Activated CD8-positive, alpha-beta memory T cell treated with anti-CD3 and anti-CD28 coated beads for 36 hours (primary cell): ENCODE measurements at regions not wholly inside any gene's neighbourhood (a gene's known extent, or its start where the extent isn't known, plus 50 kb on each side); places are given as distances from the start of the nearest gene placed in this dataset.
"Not testable (repeated sequence)": the region's sequence is repeated elsewhere in the genome, so short reads cannot be mapped to it uniquely, and the experiment has no call there.

ENCODE experiments used
- CTCF ChIA-PET: fragments of 350-600 bp; sonication (Branson Sonifier 250); formaldehyde crosslinking; loops from one replicate; lab custom pipeline; 2021; ENCODE audit warnings: antibody characterized with exemption; lab: Charles Lee
- POLR2A ChIA-PET: fragments of 350-600 bp; sonication (Branson Sonifier 250); formaldehyde crosslinking; loops from one replicate; lab custom pipeline; 2021; ENCODE audit warnings: antibody characterized with exemption; lab: Charles Lee

DNA sequence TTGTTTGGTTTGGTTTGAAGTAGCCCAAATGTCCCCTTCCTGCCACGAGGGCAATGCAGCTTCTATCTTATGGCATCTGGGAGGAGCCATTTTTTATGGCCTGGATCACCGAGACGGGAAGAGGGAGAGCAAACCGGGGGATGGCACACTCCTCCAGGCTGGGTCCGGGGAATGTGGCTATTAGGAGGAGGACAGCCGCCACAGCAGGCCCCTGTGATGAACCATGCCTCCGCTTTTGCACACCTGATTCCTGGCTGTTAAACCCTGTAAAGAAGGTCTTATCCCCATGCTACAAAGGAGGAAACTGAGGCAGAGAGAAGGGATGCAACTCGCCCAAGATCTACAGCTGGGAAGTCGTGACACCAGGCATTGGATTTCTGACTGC lies 157.6 kb downstream of the OR4M2 start:
- POLR2A ChIA-PET: no interaction called here
- CTCF ChIA-PET: interaction anchor here (1.0 kb wide), 1 partner anchor 15 kb away, joined by 5 read pairs; no protein-coding TSS in a partner anchor

DNA sequence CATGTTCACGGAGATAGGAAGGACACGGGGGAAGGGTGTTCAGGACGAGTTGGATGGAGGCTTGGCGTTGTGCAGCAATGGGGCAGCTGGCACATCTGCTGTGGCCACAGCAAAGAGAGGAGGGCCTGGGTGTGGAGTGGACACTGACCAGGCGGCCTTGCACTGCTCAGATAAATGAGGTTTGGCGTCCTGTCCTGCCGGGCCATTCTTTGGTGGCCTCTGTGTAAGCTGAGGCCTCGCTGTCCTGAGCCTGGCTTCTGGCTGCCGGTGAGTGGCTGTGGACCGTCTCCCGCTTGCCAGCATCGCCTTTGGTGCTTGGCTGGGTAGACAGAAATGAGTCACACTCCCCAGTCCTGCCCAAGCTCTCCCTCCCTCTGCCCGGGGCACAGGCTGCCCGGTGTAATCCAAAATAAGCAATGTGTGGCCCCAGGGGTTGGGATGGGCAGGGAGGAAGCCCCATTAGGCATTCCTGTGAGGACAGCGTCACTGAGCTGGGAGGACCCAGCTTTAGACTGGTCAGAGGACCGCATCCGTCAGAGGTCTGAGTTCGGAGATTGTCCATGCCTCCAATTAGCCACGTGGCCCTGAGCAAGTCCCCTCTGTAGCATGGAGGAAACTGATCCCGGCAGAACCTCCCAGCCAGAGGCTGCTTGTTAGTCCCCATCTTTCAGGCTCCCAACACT lies 158.1 kb downstream of the OR4M2 start:
- POLR2A ChIA-PET: not testable (repeated sequence)
- CTCF ChIA-PET: interaction anchor here (1.0 kb wide), 1 partner anchor 15 kb away, joined by 5 read pairs; no protein-coding TSS in a partner anchor

- POLR2A ChIA-PET, CTCF ChIA-PET: not testable (repeated sequence)
Observed at GRCh38 chr15:22238959-22239805, 158.9 kb downstream of the OR4M2 start.

- CTCF ChIA-PET: no interaction called here
Observed at GRCh38 chr15:22239806-22240180, 159.5 kb downstream of the OR4M2 start.

GRCh38 chr15:22240403-22240802 lies 160.1 kb downstream of the OR4M2 start:
- POLR2A ChIA-PET: no interaction called here
- CTCF ChIA-PET: no interaction called here

More at GRCh38 chr15:22239806-22240180, 159.5 kb downstream of the OR4M2 start:
- POLR2A ChIA-PET: no interaction called here

GRCh38 chr15:22240986-22241385 lies 160.7 kb downstream of the OR4M2 start:
- POLR2A ChIA-PET: no interaction called here
- CTCF ChIA-PET: no interaction called here

DNA sequence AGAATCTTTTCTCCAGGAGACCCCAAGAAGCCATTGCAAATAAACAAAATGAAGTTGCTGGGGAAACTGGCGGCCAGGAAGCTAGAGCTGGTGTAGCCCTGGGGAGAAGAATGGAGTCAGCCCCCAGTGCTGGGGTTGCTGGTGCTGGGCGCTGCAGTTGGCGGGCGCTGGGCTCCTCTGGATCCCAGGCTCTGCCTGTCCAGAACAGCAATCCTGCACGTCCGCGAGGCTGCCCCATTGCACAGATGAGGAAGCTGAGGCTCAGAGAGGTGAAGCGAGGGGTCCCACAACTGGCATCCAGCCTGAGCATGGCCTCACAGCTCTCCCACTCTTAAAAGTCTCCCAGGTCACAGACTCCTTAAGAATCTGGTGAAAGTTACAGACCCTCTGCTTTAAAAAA lies 161.1 kb downstream of the OR4M2 start:
- ChIA-PET CTCF (no interaction called here), POLR2A (no interaction called here)

DNA sequence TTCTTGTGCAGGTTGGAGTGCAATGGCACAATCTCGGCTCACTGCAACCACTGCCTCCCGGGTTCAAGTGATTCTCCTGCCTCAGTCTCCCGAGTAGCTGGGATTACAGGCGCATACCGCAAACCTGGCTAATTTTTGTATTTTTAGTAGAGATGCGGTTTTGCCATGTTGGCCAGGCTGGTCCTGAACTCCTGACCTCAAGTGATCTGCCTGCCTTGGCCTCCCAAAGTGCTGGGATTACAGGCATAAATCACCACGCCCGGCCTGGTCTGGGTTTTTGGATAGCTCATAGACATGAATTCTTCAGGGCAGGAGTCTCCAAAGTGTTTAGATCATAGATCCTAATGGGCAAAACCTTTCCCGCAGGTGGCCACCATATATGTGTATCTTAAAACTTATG lies 162.0 kb downstream of the OR4M2 start:
- CTCF ChIA-PET, POLR2A ChIA-PET: not testable (repeated sequence)

GRCh38 chr15:22243440-22244130 lies 163.3 kb downstream of the OR4M2 start:
- CTCF ChIA-PET: no interaction called here
- POLR2A ChIA-PET: interaction anchor here (0.6 kb wide), 1 partner anchor 37 kb away, joined by 9 read pairs; no protein-coding TSS in a partner anchor

DNA sequence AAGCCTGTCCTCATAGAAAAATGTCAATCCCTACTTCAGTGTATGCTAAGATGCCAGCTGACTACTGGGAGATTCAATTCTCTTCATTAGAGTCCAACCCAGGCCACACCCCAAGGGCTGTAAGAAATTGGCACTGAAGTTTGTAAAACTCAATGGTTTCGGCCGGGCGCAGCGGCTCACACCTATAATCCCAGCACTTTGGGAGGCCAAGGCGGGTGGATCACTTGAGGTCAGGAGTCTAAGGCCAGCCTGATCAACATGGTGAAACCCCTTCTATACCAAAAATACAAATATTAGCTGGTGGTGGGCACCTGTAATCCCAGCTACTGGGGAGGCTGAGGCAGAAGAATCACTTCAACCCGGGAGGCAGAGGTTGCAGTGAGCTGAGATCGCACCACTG lies 169.2 kb downstream of the OR4M2 start:
- POLR2A ChIA-PET: not testable (repeated sequence)
- CTCF ChIA-PET: interaction anchor here (1.7 kb wide), 1 partner anchor 28 kb away, joined by 4 read pairs; no protein-coding TSS in a partner anchor

GRCh38 chr15:22250501-22251290 lies 170.4 kb downstream of the OR4M2 start:
- POLR2A ChIA-PET, CTCF ChIA-PET: not testable (repeated sequence)

DNA sequence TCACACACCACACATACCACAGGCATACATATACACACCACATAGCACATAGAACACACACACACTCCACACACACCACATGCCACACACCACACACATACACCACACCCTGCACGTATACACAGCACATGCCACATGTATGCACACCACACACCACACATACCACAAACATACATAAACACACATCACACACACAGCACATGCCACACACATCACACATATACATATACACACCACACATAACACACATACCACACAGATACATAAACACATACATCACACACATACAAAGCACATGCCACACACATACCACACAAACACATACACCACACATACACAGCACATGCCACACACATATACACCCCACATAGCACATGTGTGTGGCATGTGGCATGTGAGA lies 171.1 kb downstream of the OR4M2 start:
- ChIA-PET POLR2A (no interaction called here), CTCF (no interaction called here)

GRCh38 chr15:22252047-22252446 lies 171.7 kb downstream of the OR4M2 start:
- POLR2A ChIA-PET: not testable (repeated sequence)

GRCh38 chr15:22252521-22252920 lies 172.2 kb downstream of the OR4M2 start:
- CTCF ChIA-PET, POLR2A ChIA-PET: not testable (repeated sequence)

More at GRCh38 chr15:22252047-22252446, 171.7 kb downstream of the OR4M2 start:
- CTCF ChIA-PET: not testable (repeated sequence)

DNA sequence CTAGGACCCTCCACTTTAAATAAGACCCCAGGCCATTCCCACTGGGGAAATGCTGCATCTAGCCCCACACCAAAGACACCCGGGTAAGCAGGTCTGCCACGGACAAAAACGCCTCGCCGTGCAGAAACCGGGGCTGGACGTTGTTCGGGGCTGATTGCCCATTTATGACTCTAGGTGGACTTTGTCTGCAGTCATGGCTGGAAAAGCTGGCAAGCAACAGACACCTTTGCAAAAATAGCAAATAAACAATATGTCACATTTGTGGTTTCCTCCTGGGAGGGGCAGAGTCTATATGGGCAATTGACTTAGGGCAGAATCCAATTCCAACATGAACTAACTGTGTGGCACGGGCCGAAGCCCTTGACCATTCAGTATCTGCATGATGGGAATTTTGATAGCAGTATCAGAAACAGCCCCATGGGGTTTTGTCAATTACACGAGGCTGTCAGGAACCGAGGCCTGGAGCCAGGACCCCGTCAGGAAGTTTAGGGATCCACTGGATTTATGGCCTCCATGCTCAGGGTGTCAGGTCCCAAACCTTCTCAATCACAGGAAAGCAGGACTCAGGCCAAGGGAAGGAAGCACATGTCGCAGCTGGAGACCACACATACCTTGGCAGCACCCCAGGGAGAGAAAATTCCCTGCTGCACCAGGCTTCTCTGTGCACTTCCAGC lies 172.8 kb downstream of the OR4M2 start:
- POLR2A ChIA-PET, CTCF ChIA-PET: not testable (repeated sequence)

DNA sequence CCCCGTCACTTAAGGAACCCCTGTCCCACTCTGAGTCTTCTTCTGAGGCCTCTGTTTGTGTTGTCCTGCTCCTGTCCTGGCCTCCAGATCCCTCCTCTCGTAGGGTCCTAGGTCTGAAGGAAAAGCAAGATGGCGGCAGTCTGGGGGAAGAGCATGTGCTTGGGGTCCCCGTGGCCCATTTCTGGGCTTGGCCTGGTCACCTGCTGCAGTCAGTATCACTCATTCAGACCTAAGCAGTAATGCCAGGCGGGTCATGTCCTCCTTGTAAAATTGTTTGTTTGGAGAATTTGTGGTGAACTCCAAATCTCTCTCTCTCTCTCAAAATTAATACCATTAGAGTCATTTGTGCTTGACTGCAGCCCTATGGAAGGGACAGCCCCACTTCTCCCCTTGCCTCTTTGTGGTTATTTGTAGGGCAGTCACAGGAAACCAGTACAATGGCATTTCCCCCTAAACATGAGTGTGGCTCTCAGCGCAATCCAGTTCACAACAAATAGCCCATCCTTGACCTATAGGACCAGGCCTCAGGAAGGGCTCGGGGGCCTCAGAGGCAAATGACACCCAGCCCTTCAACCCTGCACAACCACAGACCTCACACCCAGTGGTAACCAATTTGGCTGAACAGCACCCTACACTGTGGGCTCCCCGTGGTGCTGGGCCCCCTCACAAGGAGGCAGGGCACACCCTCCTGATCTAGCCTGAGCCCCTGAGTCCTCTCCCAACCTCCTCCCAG lies 173.5 kb downstream of the OR4M2 start:
- CTCF ChIA-PET: no interaction called here
- POLR2A ChIA-PET: no interaction called here

- POLR2A ChIA-PET, CTCF ChIA-PET: not testable (repeated sequence)
Observed at GRCh38 chr15:22254409-22255045, 174.2 kb downstream of the OR4M2 start.

- POLR2A ChIA-PET: not testable (repeated sequence)
Observed at GRCh38 chr15:22255606-22256005, 175.3 kb downstream of the OR4M2 start.

More at GRCh38 chr15:22255606-22256005, 175.3 kb downstream of the OR4M2 start:
- CTCF ChIA-PET: not testable (repeated sequence)
